ENCODE measurements at regions not wholly inside any gene's neighbourhood (a gene's known extent, or its start where the extent isn't known, plus 50 kb on each side); places are given as distances from the start of the nearest gene placed in this dataset.

GRCh38 chr11:119816660-119817059 lies 87.7 kb upstream of the NECTIN1 start:
- Histone ChIP-seq H4K20me1 (ENCODE audit: insufficient read depth) (no peaks in the 10 kb centered on the region), H3F3A (ENCODE audit: insufficient read depth, low read depth) (no peaks in the 10 kb centered on the region), H3K4me3 (no peak overlapping the region), H3K4me2 (no peak overlapping the region), H2AFZ (no peak overlapping the region), H3K27ac (no peak overlapping the region), H3K9me2 (ENCODE audit: insufficient read depth) (no peaks in the 10 kb centered on the region), H3K79me2 (ENCODE audit: low read depth) (no peaks in the 10 kb centered on the region), H3K36me3 (ENCODE audit: low read depth) (no peaks in the 10 kb centered on the region), H3K27me3 (ENCODE audit: insufficient read depth, low read depth) (peaks cover 81% of the 10 kb centered on the region), H3K9me3 (ENCODE audit: insufficient read depth, low read depth) (no peaks in the 10 kb centered on the region), H3K4me1 (replicated peaks; ENCODE audit: insufficient read depth) (no peaks in the 10 kb centered on the region)
- intact Hi-C loops (cut with micrococcal nuclease; ENCODE audit: unreplicated experiment), result no loop called here
- TF ChIP-seq EZH2 (IDR thresholded peaks at IDR 0.05; ENCODE audit: low read depth) (no peak), CTCF (conservative IDR thresholded peaks at IDR 0.05) (no peak)
- CTCF ChIA-PET, result no interaction called here
- POLR2A ChIA-PET (ENCODE audit: unreplicated experiment), result no interaction called here
- BruUV-seq (replicated peaks), result no TSS peak
- DNase-seq, result no peak

GRCh38 chr11:119814766-119815165 lies 85.8 kb upstream of the NECTIN1 start:
- ChIA-PET CTCF (no interaction called here), POLR2A (ENCODE audit: unreplicated experiment) (no interaction called here)
- no peaks in the 10 kb centered on the region for H3K36me3 ChIP-seq (ENCODE audit: low read depth)
- H3K4me3 ChIP-seq, result no peak overlapping the region
- intact Hi-C loops (cut with micrococcal nuclease; ENCODE audit: unreplicated experiment), result no loop called here
- H3F3A ChIP-seq (ENCODE audit: insufficient read depth, low read depth), result no peaks in the 10 kb centered on the region
- H3K27ac ChIP-seq, result no peak overlapping the region
- H3K9me3 ChIP-seq (ENCODE audit: insufficient read depth, low read depth), result no peaks in the 10 kb centered on the region
- no TSS peak for BruUV-seq (replicated peaks)
- H3K9me2 ChIP-seq (ENCODE audit: insufficient read depth), result no peaks in the 10 kb centered on the region
- no peaks in the 10 kb centered on the region for H4K20me1 ChIP-seq (ENCODE audit: insufficient read depth)
- H3K4me2 ChIP-seq, result no peak overlapping the region
- H3K27me3 ChIP-seq (ENCODE audit: insufficient read depth, low read depth), result peaks cover 83% of the 10 kb centered on the region
- TF ChIP-seq CTCF (conservative IDR thresholded peaks at IDR 0.05), result no peak
- no peak for DNase-seq
- no peaks in the 10 kb centered on the region for H3K79me2 ChIP-seq (ENCODE audit: low read depth)
- H3K4me1 ChIP-seq (replicated peaks; ENCODE audit: insufficient read depth), result no peaks in the 10 kb centered on the region
- H2AFZ ChIP-seq, result no peak overlapping the region

GRCh38 chr11:119810478-119811232 lies 81.7 kb upstream of the NECTIN1 start:
- Histone ChIP-seq H3K9me2 (ENCODE audit: insufficient read depth) (no peaks in the 10 kb centered on the region), H4K20me1 (ENCODE audit: insufficient read depth) (no peaks in the 10 kb centered on the region), H3F3A (ENCODE audit: insufficient read depth, low read depth) (no peaks in the 10 kb centered on the region), H2AFZ (no peak overlapping the region), H3K79me2 (ENCODE audit: low read depth) (no peaks in the 10 kb centered on the region), H3K27ac (no peak overlapping the region), H3K9me3 (ENCODE audit: insufficient read depth, low read depth) (no peaks in the 10 kb centered on the region), H3K36me3 (ENCODE audit: low read depth) (no peaks in the 10 kb centered on the region), H3K4me1 (replicated peaks; ENCODE audit: insufficient read depth) (no peaks in the 10 kb centered on the region), H3K4me2 (no peak overlapping the region), H3K27me3 (ENCODE audit: insufficient read depth, low read depth) (peaks cover 93% of the 10 kb centered on the region), H3K4me3 (no peak overlapping the region)
- TF ChIP-seq EZH2 (IDR thresholded peaks at IDR 0.05; ENCODE audit: low read depth) (no peak), CTCF (conservative IDR thresholded peaks at IDR 0.05) (no peak)
- POLR2A ChIA-PET (ENCODE audit: unreplicated experiment), result no interaction called here
- no peak for DNase-seq
- intact Hi-C loops (cut with micrococcal nuclease; ENCODE audit: unreplicated experiment), result no loop called here
- CTCF ChIA-PET, result no interaction called here
- BruUV-seq (replicated peaks), result no TSS peak
